Cardiac fibroblast (primary cell): ENCODE measurements at regions not wholly inside any gene's neighbourhood (a gene's known extent, or its start where the extent isn't known, plus 50 kb on each side); places are given as distances from the start of the nearest gene placed in this dataset.

ENCODE experiments used
- DNase-seq, 2 donors: peaks; one replicate each; pipeline versions ENCODE4 v3.0.0 to v3.0.0-alpha.2; 2010; ENCODE audit warnings: low read depth in 2 of 2
- H3K4me3 ChIP-seq, 2 donors: replicated peaks in 1 of 2; 1 replicate in 1 of 2; 2 replicates in 1 of 2; pipeline ENCODE4 v1.5.1; 2011; ENCODE audit warnings: low read depth in 2 of 2, low read length in 2 of 2, mild to moderate bottlenecking in 2 of 2, moderate library complexity in 1 of 2
- TF ChIP-seq, protein P1 (sequence below): IDR thresholded peaks from one replicate; pipeline ENCODE4 v1.5.1; 2011; ENCODE audit warnings: low read depth, mild to moderate bottlenecking, low read length, inconsistent platforms

- no peak for DNase-seq
- TF ChIP-seq, protein P1, sequence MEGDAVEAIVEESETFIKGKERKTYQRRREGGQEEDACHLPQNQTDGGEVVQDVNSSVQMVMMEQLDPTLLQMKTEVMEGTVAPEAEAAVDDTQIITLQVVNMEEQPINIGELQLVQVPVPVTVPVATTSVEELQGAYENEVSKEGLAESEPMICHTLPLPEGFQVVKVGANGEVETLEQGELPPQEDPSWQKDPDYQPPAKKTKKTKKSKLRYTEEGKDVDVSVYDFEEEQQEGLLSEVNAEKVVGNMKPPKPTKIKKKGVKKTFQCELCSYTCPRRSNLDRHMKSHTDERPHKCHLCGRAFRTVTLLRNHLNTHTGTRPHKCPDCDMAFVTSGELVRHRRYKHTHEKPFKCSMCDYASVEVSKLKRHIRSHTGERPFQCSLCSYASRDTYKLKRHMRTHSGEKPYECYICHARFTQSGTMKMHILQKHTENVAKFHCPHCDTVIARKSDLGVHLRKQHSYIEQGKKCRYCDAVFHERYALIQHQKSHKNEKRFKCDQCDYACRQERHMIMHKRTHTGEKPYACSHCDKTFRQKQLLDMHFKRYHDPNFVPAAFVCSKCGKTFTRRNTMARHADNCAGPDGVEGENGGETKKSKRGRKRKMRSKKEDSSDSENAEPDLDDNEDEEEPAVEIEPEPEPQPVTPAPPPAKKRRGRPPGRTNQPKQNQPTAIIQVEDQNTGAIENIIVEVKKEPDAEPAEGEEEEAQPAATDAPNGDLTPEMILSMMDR = no peak
- no peak overlapping the region for H3K4me3 ChIP-seq
Measured at GRCh38 chr6:21707524-21708319, 114.2 kb downstream of the SOX4 start.

- TF ChIP-seq, protein P1 = no peak
- DNase-seq = no peak
- H3K4me3 ChIP-seq = no peak overlapping the region
Measured at GRCh38 chr6:21708320-21708580, 114.7 kb downstream of the SOX4 start.

DNA sequence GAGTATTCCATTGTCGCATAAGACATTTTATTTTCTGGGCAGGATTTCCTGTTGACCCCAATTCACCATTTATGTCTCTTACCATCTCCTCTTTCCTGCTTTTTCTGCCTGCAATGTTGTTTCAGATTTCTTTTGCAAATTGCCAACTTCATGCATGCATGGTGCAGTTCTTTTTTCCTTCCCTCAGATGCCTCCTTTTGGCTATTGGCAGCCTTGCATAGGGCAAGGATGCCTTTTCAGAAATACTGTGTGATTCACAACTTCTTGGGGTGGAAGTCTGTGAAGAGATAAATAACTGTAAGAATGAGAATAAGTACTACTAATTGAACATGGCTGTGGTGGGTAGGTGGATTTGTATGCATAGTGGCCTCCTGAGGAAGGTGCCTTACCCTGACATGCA is 116.7 kb downstream of the SOX4 start:
- H3K4me3 ChIP-seq = no peak overlapping the region
- TF ChIP-seq, protein P1 = no peak
- peak in 1 of 2 donors; percentile 8 for DNase-seq

DNA sequence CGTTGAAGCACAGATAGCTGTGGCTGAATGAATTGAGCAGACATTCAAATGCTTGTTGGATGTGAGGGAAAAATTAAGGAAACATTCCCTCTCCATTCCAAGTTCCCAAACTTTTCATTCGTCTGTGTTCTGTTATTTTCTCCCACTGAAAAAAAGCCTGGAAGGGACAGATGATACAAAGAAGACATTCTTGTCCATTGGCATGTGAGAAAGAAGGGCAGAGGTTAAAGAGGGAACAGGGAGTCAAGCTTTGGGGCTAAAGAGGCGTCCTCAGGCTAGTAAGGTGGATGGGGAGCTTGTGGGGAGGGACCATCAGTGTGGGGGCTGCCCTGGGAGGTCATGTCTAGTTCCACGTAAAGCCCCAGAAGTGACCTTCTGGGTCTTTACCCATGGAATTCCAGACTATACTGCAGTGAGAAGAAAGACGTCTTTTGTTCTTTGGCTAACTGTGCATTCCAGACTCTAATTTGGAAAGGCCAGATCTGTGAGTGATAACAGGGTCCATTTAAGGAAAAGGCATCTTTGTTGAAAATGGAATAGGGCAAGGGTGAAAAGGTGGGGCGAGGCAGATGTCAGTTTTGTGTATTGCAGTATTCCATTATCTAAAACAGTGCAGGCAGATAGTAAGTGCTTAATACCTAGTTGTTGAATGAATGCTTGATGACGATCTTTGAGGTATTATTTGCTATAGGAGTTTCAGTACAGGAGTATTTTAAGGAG is 117.5 kb downstream of the SOX4 start:
- no peak for DNase-seq
- no peak overlapping the region for H3K4me3 ChIP-seq
- TF ChIP-seq, protein P1 = no peak

GRCh38 chr6:21712213-21712612 is 118.7 kb downstream of the SOX4 start:
- no peak overlapping the region for H3K4me3 ChIP-seq
- TF ChIP-seq, protein P1 = no peak
- no peak for DNase-seq

DNA sequence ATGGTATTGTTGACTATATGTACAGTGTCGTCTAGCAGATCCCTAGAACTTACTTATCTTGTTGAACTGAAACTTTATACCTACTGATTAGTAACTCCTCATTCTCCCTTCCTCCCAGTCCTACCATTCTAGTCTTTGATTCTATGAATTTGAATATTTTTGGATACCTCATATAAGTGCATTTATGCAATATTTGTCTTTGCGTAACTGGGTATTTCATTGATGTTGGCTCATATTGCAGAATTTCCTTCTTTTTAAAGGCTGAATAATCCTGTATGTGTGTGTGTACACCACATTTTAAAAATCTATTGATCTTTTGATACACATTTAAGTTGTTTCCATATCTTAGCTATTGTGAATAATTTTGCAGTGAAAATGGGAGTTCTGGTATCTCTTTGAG is 119.9 kb downstream of the SOX4 start:
- TF ChIP-seq, protein P1 = no peak
- peak in 1 of 2 donors; percentile 18 for DNase-seq
- no peak overlapping the region for H3K4me3 ChIP-seq
